ENCODE measurements at regions not wholly inside any gene's neighbourhood (a gene's known extent, or its start where the extent isn't known, plus 50 kb on each side); places are given as distances from the start of the nearest gene placed in this dataset.

DNA sequence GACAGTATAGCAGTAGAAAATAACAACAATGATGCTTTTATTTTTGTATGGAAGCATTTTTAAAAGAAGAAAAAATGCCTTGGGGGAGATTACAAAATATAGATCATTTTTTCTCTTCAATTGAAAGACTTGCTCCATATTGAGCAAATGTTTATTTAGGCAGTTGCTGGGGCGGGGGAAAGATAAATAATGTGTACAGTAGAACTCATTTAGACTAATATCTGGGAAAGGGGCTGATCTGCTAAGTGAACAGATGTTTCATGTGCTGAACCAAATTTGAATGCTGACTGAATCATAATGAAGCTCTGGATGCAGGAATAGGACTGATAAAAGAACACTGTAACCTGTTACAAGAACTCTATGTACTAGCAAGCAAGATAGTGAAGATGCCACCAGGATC is 457.1 kb upstream of the TENM4 start:
- no peaks in the 10 kb centered on the region for H3K9me1 ChIP-seq (ENCODE audit: insufficient read depth, low read length)
- peak overlapping the region; percentile 31; the same call in 1 of the 2 replicates for H3K4ac ChIP-seq (ENCODE audit: low read depth, low read length)
- peak overlapping the region; percentile 40; the same call in 1 of the 2 replicates for H3K27ac ChIP-seq (ENCODE audit: insufficient read depth, low read length)
- dilution Hi-C loops (cut with HindIII; ENCODE audit: low sequenced_read_pairs, unreplicated experiment): no loop called here
- intact Hi-C loops (cut with micrococcal nuclease): no loop called here
- no TSS peak for BruUV-seq (replicated peaks)
- H3K18ac ChIP-seq (ENCODE audit: low read depth, low read length): peak overlapping the region; percentile 68
- H4K91ac ChIP-seq (ENCODE audit: insufficient read depth, low read depth, low read length): no peak overlapping the region
- H3K14ac ChIP-seq (replicated peaks; ENCODE audit: low read depth, low read length): 0 out of 2 replicates have a peak overlapping the region, but pooled peaks have one; percentile 37
- H4K5ac ChIP-seq (ENCODE audit: low read depth, low read length): no peak overlapping the region
- H2AFZ ChIP-seq (replicated peaks; ENCODE audit: low read length, poor library complexity): no peak overlapping the region
- H3K4me1 ChIP-seq (ENCODE audit: control insufficient read depth, insufficient read depth, low read length): peaks cover 13% of the 10 kb centered on the region
- DNase-seq: peak; percentile 30
- no peak overlapping the region for H3K9ac ChIP-seq (ENCODE audit: low read depth, low read length)
- H2BK20ac ChIP-seq (ENCODE audit: low read depth, low read length): peak overlapping the region; percentile 75; the same call in 1 of the 2 replicates
- H3K9me3 ChIP-seq (ENCODE audit: control insufficient read depth, insufficient read depth, low read length): no peaks in the 10 kb centered on the region
- ChIA-PET CTCF (interaction anchor here (1.0 kb wide), 1 partner anchor 15 kb away, joined by 3 read pairs; no protein-coding TSS in a partner anchor), POLR2A (ENCODE audit: unreplicated experiment) (no interaction called here)
- no peak overlapping the region for H3K56ac ChIP-seq (ENCODE audit: extremely low read depth, insufficient read depth, low read length)
- H3K4me3 ChIP-seq (ENCODE audit: insufficient read depth, low read depth, low read length): no peak overlapping the region
- TF ChIP-seq BHLHE40 (IDR thresholded peaks at IDR 0.05; ENCODE audit: low read depth, low read length): no peak
- TF ChIP-seq SMC3 (IDR thresholded peaks at IDR 0.05; ENCODE audit: low read depth, low read length): no peak
- TF ChIP-seq MAZ (IDR thresholded peaks at IDR 0.05; ENCODE audit: borderline replicate concordance, low read depth, low read length): no peak
- TF ChIP-seq, protein P1, sequence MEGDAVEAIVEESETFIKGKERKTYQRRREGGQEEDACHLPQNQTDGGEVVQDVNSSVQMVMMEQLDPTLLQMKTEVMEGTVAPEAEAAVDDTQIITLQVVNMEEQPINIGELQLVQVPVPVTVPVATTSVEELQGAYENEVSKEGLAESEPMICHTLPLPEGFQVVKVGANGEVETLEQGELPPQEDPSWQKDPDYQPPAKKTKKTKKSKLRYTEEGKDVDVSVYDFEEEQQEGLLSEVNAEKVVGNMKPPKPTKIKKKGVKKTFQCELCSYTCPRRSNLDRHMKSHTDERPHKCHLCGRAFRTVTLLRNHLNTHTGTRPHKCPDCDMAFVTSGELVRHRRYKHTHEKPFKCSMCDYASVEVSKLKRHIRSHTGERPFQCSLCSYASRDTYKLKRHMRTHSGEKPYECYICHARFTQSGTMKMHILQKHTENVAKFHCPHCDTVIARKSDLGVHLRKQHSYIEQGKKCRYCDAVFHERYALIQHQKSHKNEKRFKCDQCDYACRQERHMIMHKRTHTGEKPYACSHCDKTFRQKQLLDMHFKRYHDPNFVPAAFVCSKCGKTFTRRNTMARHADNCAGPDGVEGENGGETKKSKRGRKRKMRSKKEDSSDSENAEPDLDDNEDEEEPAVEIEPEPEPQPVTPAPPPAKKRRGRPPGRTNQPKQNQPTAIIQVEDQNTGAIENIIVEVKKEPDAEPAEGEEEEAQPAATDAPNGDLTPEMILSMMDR (conservative IDR thresholded peaks at IDR 0.05; ENCODE audit: low read depth, low read length): no peak
- TF ChIP-seq, protein P2, sequence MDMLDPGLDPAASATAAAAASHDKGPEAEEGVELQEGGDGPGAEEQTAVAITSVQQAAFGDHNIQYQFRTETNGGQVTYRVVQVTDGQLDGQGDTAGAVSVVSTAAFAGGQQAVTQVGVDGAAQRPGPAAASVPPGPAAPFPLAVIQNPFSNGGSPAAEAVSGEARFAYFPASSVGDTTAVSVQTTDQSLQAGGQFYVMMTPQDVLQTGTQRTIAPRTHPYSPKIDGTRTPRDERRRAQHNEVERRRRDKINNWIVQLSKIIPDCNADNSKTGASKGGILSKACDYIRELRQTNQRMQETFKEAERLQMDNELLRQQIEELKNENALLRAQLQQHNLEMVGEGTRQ (IDR thresholded peaks at IDR 0.05; ENCODE audit: low read depth, low read length): no peak
- TF ChIP-seq CHD1 (IDR thresholded peaks at IDR 0.05; ENCODE audit: low read depth, low read length): no peak
- no peak for TF ChIP-seq NFE2L2 (IDR thresholded peaks at IDR 0.05; ENCODE audit: low read depth, low read length)
- no peaks in the 10 kb centered on the region for H3K79me1 ChIP-seq (ENCODE audit: low read depth in 1 of 2, low read length in 2 of 2)
- in situ Hi-C loops (cut with MboI; ENCODE audit: low sequenced_read_pairs): no loop called here
- no peaks in the 10 kb centered on the region for H3K27me3 ChIP-seq (ENCODE audit: control insufficient read depth, insufficient read depth, low read length)
- ATAC-seq (ENCODE audit: low read depth): peak; percentile 4; the same call in 1 of the 2 replicates
- peak overlapping the region; percentile 70; the same call in 1 of the 2 replicates for H2AK5ac ChIP-seq (ENCODE audit: low read depth, low read length)
- H3K4me2 ChIP-seq (ENCODE audit: low read depth, low read length): no peak overlapping the region
- H2BK5ac ChIP-seq (ENCODE audit: low read depth, low read length, poor library complexity, severe bottlenecking): peak overlapping the region; percentile 63
- peak overlapping the region; percentile 65; the same call in 1 of the 2 replicates for H2BK120ac ChIP-seq (ENCODE audit: low read depth, low read length)
- peak overlapping the region in 1 of 2 experiments; percentile 71; a peak in 1 of 4 replicates for H4K8ac ChIP-seq (ENCODE audit: low read depth in 2 of 2, low read length in 2 of 2)
- no peaks in the 10 kb centered on the region for H3K36me3 ChIP-seq (ENCODE audit: control insufficient read depth, insufficient read depth, low read length)
- no peaks in the 10 kb centered on the region for H4K20me1 ChIP-seq (ENCODE audit: insufficient read depth, low read length)
- no peak overlapping the region for H3K23ac ChIP-seq (ENCODE audit: low read depth, low read length)
- no peak overlapping the region for H2AK9ac ChIP-seq (replicated peaks; ENCODE audit: low read depth, low read length, poor library complexity)
- WGBS, 2 experiments (ENCODE audit: extremely low coverage in 2 of 2, insufficient read length in 1 of 2): 17% methylated on average over 1 of the region's 1 CpG; no CpG with 5 or more reads in 1 of the 2 experiments
- 0 out of 3 replicates have a peak overlapping the region, but pooled peaks have one; percentile 29 for H2BK15ac ChIP-seq (ENCODE audit: low read depth, low read length)
